MCF 10A (cell line): ENCODE measurements at regions not wholly inside any gene's neighbourhood (a gene's known extent, or its start where the extent isn't known, plus 50 kb on each side); places are given as distances from the start of the nearest gene placed in this dataset.

Source experiments
- BruUV-seq: library from RNA; stranded (reverse); fragments of 400-500 nt; replicated peaks from 2 replicates; lab custom pipeline; 2021; lab: Mats Ljungman, UMichigan
- CTCF ChIA-PET: fragments of 300-600 bp; sonication (Branson Sonifier 250); formaldehyde crosslinking; extraction: SDS; loops from one replicate; lab custom pipeline; 2021; ENCODE audit warnings: antibody characterized with exemption, inconsistent platforms; lab: Yijun Ruan, JAX
- POLR2A ChIA-PET: fragments of 300-600, 350-650 bp; sonication (Branson Sonifier 250); formaldehyde crosslinking; extraction: SDS; loops from one replicate; lab custom pipeline; 2020; ENCODE audit warnings: antibody characterized with exemption, inconsistent platforms; lab: Yijun Ruan, JAX
- DNase-seq: peaks from one replicate; pipeline ENCODE4 v3.0.0-alpha.2; 2018; ENCODE audit not compliant: unreplicated experiment
- H3K27ac Mint-ChIP-seq: one replicate; pipeline ENCODE4 v1.8.0; 2022; ENCODE audit warnings: mild to moderate bottlenecking, low read depth, mixed read lengths; ENCODE audit not compliant: unreplicated experiment
- H3K27me3 Mint-ChIP-seq: one replicate; pipeline ENCODE4 v1.8.0; 2022; ENCODE audit warnings: mixed read lengths; ENCODE audit not compliant: insufficient read depth, unreplicated experiment
- H3K36me3 Mint-ChIP-seq: one replicate; pipeline ENCODE4 v1.8.0; 2022; ENCODE audit warnings: mild to moderate bottlenecking, moderate library complexity, mixed read lengths; ENCODE audit not compliant: insufficient read depth, unreplicated experiment
- H3K4me1 Mint-ChIP-seq: one replicate; pipeline ENCODE4 v1.8.0; 2022; ENCODE audit warnings: mixed read lengths; ENCODE audit not compliant: insufficient read depth, unreplicated experiment
- H3K4me3 Mint-ChIP-seq: one replicate; pipeline ENCODE4 v1.8.0; 2022; ENCODE audit warnings: mild to moderate bottlenecking, moderate library complexity, mixed read lengths; ENCODE audit not compliant: unreplicated experiment
- H3K9me3 Mint-ChIP-seq: one replicate; pipeline ENCODE4 v1.8.0; 2022; ENCODE audit warnings: mixed read lengths; ENCODE audit not compliant: unreplicated experiment
- CTCF ChIP-seq: fragments of 200-600 bp; IDR thresholded peaks from one replicate; pipeline ENCODE4 v1.8.0; 2022; ENCODE audit warnings: antibody characterized with exemption, mild to moderate bottlenecking; ENCODE audit not compliant: unreplicated experiment
- intact Hi-C: fragments of 100-400 bp; cut with micrococcal nuclease; formaldehyde crosslinking; loops from 2 replicates; pipeline ENCODE4 v1.14.1; 2022

DNA sequence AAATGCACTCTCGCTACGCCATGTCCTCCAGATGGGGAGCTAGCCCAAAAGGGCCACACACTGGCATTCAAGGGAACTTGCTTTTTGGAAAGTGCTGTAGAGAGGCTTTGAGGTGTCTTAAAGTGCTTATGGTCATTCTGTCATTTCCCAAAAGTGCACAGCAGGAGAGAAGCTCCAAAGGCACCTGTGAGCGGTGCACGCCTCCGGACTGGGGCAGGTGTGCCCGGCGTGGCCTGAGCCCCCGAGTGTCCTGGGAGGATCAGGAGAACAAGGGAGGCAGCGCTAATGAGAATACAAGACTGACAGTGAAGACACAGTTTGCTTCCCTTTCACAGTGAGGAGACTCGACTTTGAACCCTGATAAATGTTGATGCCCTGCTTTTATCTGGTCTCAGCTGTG, 419.0 kb upstream of the MKI67 start:
- DNase-seq: no peak
- no peak for TF ChIP-seq CTCF
- H3K27me3 Mint-ChIP-seq: peaks cover 4% of the 10 kb centered on the region
- intact Hi-C loops: no loop called here
- CTCF ChIA-PET: interaction anchor here (1.3 kb wide), 1 partner anchor 14 kb away, joined by 6 read pairs; no protein-coding TSS in a partner anchor
- H3K4me3 Mint-ChIP-seq: no peak overlapping the region
- no TSS peak for BruUV-seq
- H3K27ac Mint-ChIP-seq: no peak overlapping the region
- H3K4me1 Mint-ChIP-seq: no peaks in the 10 kb centered on the region
- POLR2A ChIA-PET: no interaction called here
- H3K9me3 Mint-ChIP-seq: no peaks in the 10 kb centered on the region
- H3K36me3 Mint-ChIP-seq: no peaks in the 10 kb centered on the region

GRCh38 chr10:128546651-128547165, 420.5 kb upstream of the MKI67 start:
- no peaks in the 10 kb centered on the region for H3K9me3 Mint-ChIP-seq
- H3K36me3 Mint-ChIP-seq: no peaks in the 10 kb centered on the region
- POLR2A ChIA-PET: no interaction called here
- BruUV-seq: no TSS peak
- H3K4me1 Mint-ChIP-seq: no peaks in the 10 kb centered on the region
- no peak for TF ChIP-seq CTCF
- peaks cover 11% of the 10 kb centered on the region for H3K27me3 Mint-ChIP-seq
- CTCF ChIA-PET: interaction anchor here (1.3 kb wide), 1 partner anchor 15 kb away, joined by 6 read pairs; no protein-coding TSS in a partner anchor
- H3K27ac Mint-ChIP-seq: no peak overlapping the region
- intact Hi-C loops: no loop called here
- no peak overlapping the region for H3K4me3 Mint-ChIP-seq
- no peak for DNase-seq

- no TSS peak for BruUV-seq
- CTCF ChIA-PET: interaction anchor here (2.4 kb wide), 1 partner anchor 18 kb away, joined by 8 read pairs; no protein-coding TSS in a partner anchor
- Mint-ChIP-seq H3K27me3 (peaks cover 11% of the 10 kb centered on the region), H3K27ac (no peak overlapping the region), H3K4me1 (peaks cover 6% of the 10 kb centered on the region), H3K4me3 (no peak overlapping the region), H3K36me3 (no peaks in the 10 kb centered on the region), H3K9me3 (no peaks in the 10 kb centered on the region)
- POLR2A ChIA-PET: no interaction called here
- intact Hi-C loops: no loop called here
- DNase-seq: no peak
- no peak for TF ChIP-seq CTCF
Observed at GRCh38 chr10:128549101-128549608, 422.9 kb upstream of the MKI67 start.

DNA sequence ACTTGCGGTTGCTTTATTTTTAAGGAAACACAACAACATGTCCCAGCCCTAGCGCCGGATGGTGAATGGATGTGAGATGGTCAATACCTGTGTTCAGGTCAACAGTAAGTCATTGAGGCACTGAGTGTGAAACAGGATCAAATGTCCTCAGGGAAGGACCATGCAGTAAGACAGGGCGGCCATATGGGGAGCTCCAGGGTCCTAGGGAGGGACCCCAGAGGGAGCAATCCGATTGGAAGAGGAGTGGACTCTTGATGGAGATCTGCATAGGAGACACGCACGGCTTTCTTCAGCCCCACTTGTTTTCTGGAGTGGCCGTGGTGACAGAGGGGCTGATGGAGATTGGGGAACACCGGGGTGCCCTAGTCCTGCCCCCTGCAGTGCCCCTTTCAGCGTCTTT, 423.8 kb upstream of the MKI67 start:
- POLR2A ChIA-PET: no interaction called here
- H3K36me3 Mint-ChIP-seq: no peaks in the 10 kb centered on the region
- TF ChIP-seq CTCF: no peak

More for the DNA sequence above, 423.8 kb upstream of the MKI67 start:
- Mint-ChIP-seq H3K4me1 (peaks cover 8% of the 10 kb centered on the region), H3K4me3 (no peak overlapping the region), H3K9me3 (peaks cover 6% of the 10 kb centered on the region), H3K27ac (no peak overlapping the region), H3K27me3 (peaks cover 11% of the 10 kb centered on the region)
- intact Hi-C loops: no loop called here
- CTCF ChIA-PET: interaction anchor here (0.6 to 2.4 kb wide), 4 partner anchors 19 to 1096 kb away, joined by 3 to 8 read pairs (median 4); no protein-coding TSS in a partner anchor
- no peak for DNase-seq
- BruUV-seq: no TSS peak
